WTC11 (cell line): ENCODE measurements at regions not wholly inside any gene's neighbourhood (a gene's known extent, or its start where the extent isn't known, plus 50 kb on each side); places are given as distances from the start of the nearest gene placed in this dataset.

ENCODE experiments used
- ATAC-seq: fragments of 200-7000 bp; cut with Tn5 transposase; 2 replicates; pipeline ENCODE4 v1.10.0; 2021; ENCODE audit warnings: mild to moderate bottlenecking, moderate library complexity
- CTCF ChIA-PET: fragments of 300-600 bp; sonication (Branson Sonifier 250); formaldehyde crosslinking; loops from one replicate; lab custom pipeline; 2021; ENCODE audit warnings: antibody characterized with exemption; lab: Charles Lee
- POLR2A ChIA-PET: fragments of 350-600 bp; sonication (Branson Sonifier 250); formaldehyde crosslinking; loops from one replicate; lab custom pipeline; 2021; ENCODE audit warnings: antibody characterized with exemption; lab: Charles Lee
- DNase-seq: peaks from one replicate; pipeline ENCODE4 v3.0.0; 2021; ENCODE audit warnings: low spot score
- H3K27ac Mint-ChIP-seq: 2 replicates; pipeline ENCODE4 v1.8.0; 2021; ENCODE audit warnings: mixed read lengths
- H3K27me3 Mint-ChIP-seq: 2 replicates; pipeline ENCODE4 v1.8.0; 2021; ENCODE audit warnings: low read depth, mild to moderate bottlenecking, moderate library complexity, mixed read lengths
- H3K36me3 Mint-ChIP-seq: 2 replicates; pipeline ENCODE4 v1.8.0; 2021; ENCODE audit warnings: mixed read lengths
- H3K4me1 Mint-ChIP-seq: 2 replicates; pipeline ENCODE4 v1.8.0; 2022; ENCODE audit warnings: mixed read lengths
- H3K4me3 Mint-ChIP-seq: 2 replicates; pipeline ENCODE4 v1.8.0; 2021; ENCODE audit warnings: mild to moderate bottlenecking, moderate library complexity, mixed read lengths
- H3K9me3 Mint-ChIP-seq: 2 replicates; pipeline ENCODE4 v1.8.0; 2021; ENCODE audit warnings: mixed read lengths
- CDX4 ChIP-seq: fragments of 250-450 bp; sonication (Bioruptor Pico); IDR thresholded peaks from 2 replicates; pipeline ENCODE4 v1.9.0; 2021; ENCODE audit warnings: moderate library complexity, mild to moderate bottlenecking, inconsistent platforms, borderline replicate concordance
- CTCF ChIP-seq: fragments of 200-600 bp; IDR thresholded peaks from 2 replicates; pipeline ENCODE4 v1.8.0; 2022; ENCODE audit warnings: antibody characterized with exemption
- FOXJ3 ChIP-seq: sonication (generic); formaldehyde crosslinking; IDR thresholded peaks from 2 replicates; pipeline ENCODE4 v1.9.0; 2021; ENCODE audit warnings: missing genetic modification reagents, mild to moderate bottlenecking, borderline replicate concordance
- JAZF1 ChIP-seq: fragments of 250-450 bp; sonication (Bioruptor Pico); IDR thresholded peaks from 2 replicates; pipeline ENCODE4 v1.9.0; 2021; ENCODE audit warnings: moderate library complexity, mild to moderate bottlenecking, inconsistent platforms
- KAT7 ChIP-seq: sonication (generic); formaldehyde crosslinking; IDR thresholded peaks from 2 replicates; pipeline ENCODE4 v1.8.1; 2023; ENCODE audit warnings: missing genetic modification reagents, mild to moderate bottlenecking, borderline replicate concordance
- NFE2L1 ChIP-seq: sonication (generic); formaldehyde crosslinking; IDR thresholded peaks from 2 replicates; pipeline ENCODE4 v1.8.1; 2023; ENCODE audit warnings: missing genetic modification reagents
- RELA ChIP-seq: sonication (generic); formaldehyde crosslinking; IDR thresholded peaks from 2 replicates; pipeline ENCODE4 v1.8.1; 2022; ENCODE audit warnings: missing genetic modification reagents, mild to moderate bottlenecking, borderline replicate concordance
- SMAD3 ChIP-seq: sonication (generic); formaldehyde crosslinking; IDR thresholded peaks from 2 replicates; pipeline ENCODE4 v1.8.0; 2022; ENCODE audit warnings: missing genetic modification reagents, mild to moderate bottlenecking, borderline replicate concordance
- SP1 ChIP-seq: sonication (generic); formaldehyde crosslinking; conservative IDR thresholded peaks from 2 replicates; pipeline ENCODE4 v1.8.1; 2022; ENCODE audit warnings: missing genetic modification reagents
- TEAD4 ChIP-seq: sonication (generic); formaldehyde crosslinking; IDR thresholded peaks from 2 replicates; pipeline ENCODE4 v1.8.0; 2022; ENCODE audit warnings: mild to moderate bottlenecking, missing genetic modification reagents
- USF1 ChIP-seq: sonication (generic); formaldehyde crosslinking; IDR thresholded peaks from 2 replicates; pipeline ENCODE4 v1.8.0; 2022; ENCODE audit warnings: mild to moderate bottlenecking, missing genetic modification reagents
- ZNF138 ChIP-seq: sonication (generic); formaldehyde crosslinking; conservative IDR thresholded peaks from 2 replicates; pipeline ENCODE4 v1.8.1; 2022; ENCODE audit warnings: mild to moderate bottlenecking, moderate library complexity, missing genetic modification reagents
- ZNF232 ChIP-seq: sonication (generic); formaldehyde crosslinking; IDR thresholded peaks from 2 replicates; pipeline ENCODE4 v1.8.0; 2022; ENCODE audit warnings: mild to moderate bottlenecking, missing genetic modification reagents
- ZNF263 ChIP-seq: sonication (generic); formaldehyde crosslinking; IDR thresholded peaks from 2 replicates; pipeline ENCODE4 v1.8.1; 2022; ENCODE audit warnings: low read depth, mild to moderate bottlenecking, moderate library complexity, missing genetic modification reagents
- ZNF396 ChIP-seq: fragments of 250-450 bp; sonication (Bioruptor Pico); IDR thresholded peaks from 2 replicates; pipeline ENCODE4 v1.8.0; 2021; ENCODE audit warnings: mild to moderate bottlenecking, moderate library complexity, borderline replicate concordance
- ZNF416 ChIP-seq: fragments of 250-450 bp; sonication (Bioruptor Pico); IDR thresholded peaks from 2 replicates; pipeline ENCODE4 v1.9.0; 2021; ENCODE audit warnings: mild to moderate bottlenecking, inconsistent platforms
- TF ChIP-seq, protein P1 (sequence below): sonication (generic); formaldehyde crosslinking; IDR thresholded peaks from 2 replicates; pipeline ENCODE4 v1.8.0; 2022; ENCODE audit warnings: mild to moderate bottlenecking, missing genetic modification reagents
- TF ChIP-seq, protein P2 (sequence below): fragments of 250-450 bp; sonication (Bioruptor Pico); IDR thresholded peaks from 2 replicates; pipeline ENCODE4 v1.8.0; 2021; ENCODE audit warnings: mild to moderate bottlenecking
- TF ChIP-seq, protein P3 (sequence below): sonication (generic); formaldehyde crosslinking; IDR thresholded peaks from 2 replicates; pipeline ENCODE4 v1.8.1; 2023; ENCODE audit warnings: mild to moderate bottlenecking, missing genetic modification reagents
- TF ChIP-seq, protein P4 (sequence below): sonication (generic); formaldehyde crosslinking; IDR thresholded peaks from 2 replicates; pipeline ENCODE4 v1.8.0; 2023; ENCODE audit warnings: missing genetic modification reagents, mild to moderate bottlenecking, borderline replicate concordance
- TF ChIP-seq, protein P5 (sequence below): sonication (generic); formaldehyde crosslinking; IDR thresholded peaks from 2 replicates; pipeline ENCODE4 v1.8.0; 2022; ENCODE audit warnings: mild to moderate bottlenecking, missing genetic modification reagents
- TF ChIP-seq, protein P6 (sequence below): sonication (generic); formaldehyde crosslinking; IDR thresholded peaks from 2 replicates; pipeline ENCODE4 v1.8.0; 2023; ENCODE audit warnings: missing genetic modification reagents

GRCh38 chr4:81965911-81966310 is 407.9 kb downstream of the HNRNPD start:
- CTCF ChIA-PET = no interaction called here
- no peak for DNase-seq
- Mint-ChIP-seq H3K27me3 (no peaks in the 10 kb centered on the region), H3K36me3 (no peaks in the 10 kb centered on the region), H3K27ac (no peak overlapping the region), H3K4me1 (peaks cover 28% of the 10 kb centered on the region), H3K9me3 (no peaks in the 10 kb centered on the region), H3K4me3 (no peak overlapping the region)
- ATAC-seq = no peak
- TF ChIP-seq, protein P1, sequence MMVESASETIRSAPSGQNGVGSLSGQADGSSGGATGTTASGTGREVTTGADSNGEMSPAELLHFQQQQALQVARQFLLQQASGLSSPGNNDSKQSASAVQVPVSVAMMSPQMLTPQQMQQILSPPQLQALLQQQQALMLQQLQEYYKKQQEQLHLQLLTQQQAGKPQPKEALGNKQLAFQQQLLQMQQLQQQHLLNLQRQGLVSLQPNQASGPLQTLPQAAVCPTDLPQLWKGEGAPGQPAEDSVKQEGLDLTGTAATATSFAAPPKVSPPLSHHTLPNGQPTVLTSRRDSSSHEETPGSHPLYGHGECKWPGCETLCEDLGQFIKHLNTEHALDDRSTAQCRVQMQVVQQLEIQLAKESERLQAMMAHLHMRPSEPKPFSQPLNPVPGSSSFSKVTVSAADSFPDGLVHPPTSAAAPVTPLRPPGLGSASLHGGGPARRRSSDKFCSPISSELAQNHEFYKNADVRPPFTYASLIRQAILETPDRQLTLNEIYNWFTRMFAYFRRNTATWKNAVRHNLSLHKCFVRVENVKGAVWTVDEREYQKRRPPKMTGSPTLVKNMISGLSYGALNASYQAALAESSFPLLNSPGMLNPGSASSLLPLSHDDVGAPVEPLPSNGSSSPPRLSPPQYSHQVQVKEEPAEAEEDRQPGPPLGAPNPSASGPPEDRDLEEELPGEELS (CRISPR knock-in tag) = no peak
- TF ChIP-seq, protein P2, sequence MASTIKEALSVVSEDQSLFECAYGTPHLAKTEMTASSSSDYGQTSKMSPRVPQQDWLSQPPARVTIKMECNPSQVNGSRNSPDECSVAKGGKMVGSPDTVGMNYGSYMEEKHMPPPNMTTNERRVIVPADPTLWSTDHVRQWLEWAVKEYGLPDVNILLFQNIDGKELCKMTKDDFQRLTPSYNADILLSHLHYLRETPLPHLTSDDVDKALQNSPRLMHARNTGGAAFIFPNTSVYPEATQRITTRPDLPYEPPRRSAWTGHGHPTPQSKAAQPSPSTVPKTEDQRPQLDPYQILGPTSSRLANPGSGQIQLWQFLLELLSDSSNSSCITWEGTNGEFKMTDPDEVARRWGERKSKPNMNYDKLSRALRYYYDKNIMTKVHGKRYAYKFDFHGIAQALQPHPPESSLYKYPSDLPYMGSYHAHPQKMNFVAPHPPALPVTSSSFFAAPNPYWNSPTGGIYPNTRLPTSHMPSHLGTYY (CRISPR knock-in tag) = no peak
- no peak for TF ChIP-seq KAT7
- no peak for TF ChIP-seq SMAD3 (CRISPR knock-in tag)
- no peak for TF ChIP-seq NFE2L1 (CRISPR knock-in tag)
- no peak for TF ChIP-seq FOXJ3 (CRISPR knock-in tag)
- TF ChIP-seq, protein P3, sequence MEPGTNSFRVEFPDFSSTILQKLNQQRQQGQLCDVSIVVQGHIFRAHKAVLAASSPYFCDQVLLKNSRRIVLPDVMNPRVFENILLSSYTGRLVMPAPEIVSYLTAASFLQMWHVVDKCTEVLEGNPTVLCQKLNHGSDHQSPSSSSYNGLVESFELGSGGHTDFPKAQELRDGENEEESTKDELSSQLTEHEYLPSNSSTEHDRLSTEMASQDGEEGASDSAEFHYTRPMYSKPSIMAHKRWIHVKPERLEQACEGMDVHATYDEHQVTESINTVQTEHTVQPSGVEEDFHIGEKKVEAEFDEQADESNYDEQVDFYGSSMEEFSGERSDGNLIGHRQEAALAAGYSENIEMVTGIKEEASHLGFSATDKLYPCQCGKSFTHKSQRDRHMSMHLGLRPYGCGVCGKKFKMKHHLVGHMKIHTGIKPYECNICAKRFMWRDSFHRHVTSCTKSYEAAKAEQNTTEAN (CRISPR knock-in tag) = no peak
- POLR2A ChIA-PET = interaction anchor here (0.6 kb wide), 1 partner anchor 117 kb away, joined by 3 read pairs; no protein-coding TSS in a partner anchor

GRCh38 chr4:81965454-81965853 is 408.3 kb downstream of the HNRNPD start:
- Mint-ChIP-seq H3K27me3 (no peaks in the 10 kb centered on the region), H3K9me3 (no peaks in the 10 kb centered on the region), H3K27ac (no peak overlapping the region), H3K4me3 (no peak overlapping the region), H3K4me1 (peaks cover 33% of the 10 kb centered on the region), H3K36me3 (no peaks in the 10 kb centered on the region)
- ATAC-seq (no peak), DNase-seq (no peak)
- ChIA-PET CTCF (no interaction called here), POLR2A (interaction anchor here (0.6 kb wide), 1 partner anchor 117 kb away, joined by 3 read pairs; no protein-coding TSS in a partner anchor)
- no peak for TF ChIP-seq CDX4
- TF ChIP-seq, protein P4, sequence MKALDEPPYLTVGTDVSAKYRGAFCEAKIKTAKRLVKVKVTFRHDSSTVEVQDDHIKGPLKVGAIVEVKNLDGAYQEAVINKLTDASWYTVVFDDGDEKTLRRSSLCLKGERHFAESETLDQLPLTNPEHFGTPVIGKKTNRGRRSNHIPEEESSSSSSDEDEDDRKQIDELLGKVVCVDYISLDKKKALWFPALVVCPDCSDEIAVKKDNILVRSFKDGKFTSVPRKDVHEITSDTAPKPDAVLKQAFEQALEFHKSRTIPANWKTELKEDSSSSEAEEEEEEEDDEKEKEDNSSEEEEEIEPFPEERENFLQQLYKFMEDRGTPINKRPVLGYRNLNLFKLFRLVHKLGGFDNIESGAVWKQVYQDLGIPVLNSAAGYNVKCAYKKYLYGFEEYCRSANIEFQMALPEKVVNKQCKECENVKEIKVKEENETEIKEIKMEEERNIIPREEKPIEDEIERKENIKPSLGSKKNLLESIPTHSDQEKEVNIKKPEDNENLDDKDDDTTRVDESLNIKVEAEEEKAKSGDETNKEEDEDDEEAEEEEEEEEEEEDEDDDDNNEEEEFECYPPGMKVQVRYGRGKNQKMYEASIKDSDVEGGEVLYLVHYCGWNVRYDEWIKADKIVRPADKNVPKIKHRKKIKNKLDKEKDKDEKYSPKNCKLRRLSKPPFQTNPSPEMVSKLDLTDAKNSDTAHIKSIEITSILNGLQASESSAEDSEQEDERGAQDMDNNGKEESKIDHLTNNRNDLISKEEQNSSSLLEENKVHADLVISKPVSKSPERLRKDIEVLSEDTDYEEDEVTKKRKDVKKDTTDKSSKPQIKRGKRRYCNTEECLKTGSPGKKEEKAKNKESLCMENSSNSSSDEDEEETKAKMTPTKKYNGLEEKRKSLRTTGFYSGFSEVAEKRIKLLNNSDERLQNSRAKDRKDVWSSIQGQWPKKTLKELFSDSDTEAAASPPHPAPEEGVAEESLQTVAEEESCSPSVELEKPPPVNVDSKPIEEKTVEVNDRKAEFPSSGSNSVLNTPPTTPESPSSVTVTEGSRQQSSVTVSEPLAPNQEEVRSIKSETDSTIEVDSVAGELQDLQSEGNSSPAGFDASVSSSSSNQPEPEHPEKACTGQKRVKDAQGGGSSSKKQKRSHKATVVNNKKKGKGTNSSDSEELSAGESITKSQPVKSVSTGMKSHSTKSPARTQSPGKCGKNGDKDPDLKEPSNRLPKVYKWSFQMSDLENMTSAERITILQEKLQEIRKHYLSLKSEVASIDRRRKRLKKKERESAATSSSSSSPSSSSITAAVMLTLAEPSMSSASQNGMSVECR = no peak
- no peak for TF ChIP-seq CTCF
- no peak for TF ChIP-seq ZNF396 (CRISPR knock-in tag)
- TF ChIP-seq, protein P5, sequence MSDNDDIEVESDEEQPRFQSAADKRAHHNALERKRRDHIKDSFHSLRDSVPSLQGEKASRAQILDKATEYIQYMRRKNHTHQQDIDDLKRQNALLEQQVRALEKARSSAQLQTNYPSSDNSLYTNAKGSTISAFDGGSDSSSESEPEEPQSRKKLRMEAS (CRISPR knock-in tag) = no peak
- TF ChIP-seq ZNF232 = no peak
- TF ChIP-seq, protein P6, sequence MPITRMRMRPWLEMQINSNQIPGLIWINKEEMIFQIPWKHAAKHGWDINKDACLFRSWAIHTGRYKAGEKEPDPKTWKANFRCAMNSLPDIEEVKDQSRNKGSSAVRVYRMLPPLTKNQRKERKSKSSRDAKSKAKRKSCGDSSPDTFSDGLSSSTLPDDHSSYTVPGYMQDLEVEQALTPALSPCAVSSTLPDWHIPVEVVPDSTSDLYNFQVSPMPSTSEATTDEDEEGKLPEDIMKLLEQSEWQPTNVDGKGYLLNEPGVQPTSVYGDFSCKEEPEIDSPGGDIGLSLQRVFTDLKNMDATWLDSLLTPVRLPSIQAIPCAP = no peak
- no peak for TF ChIP-seq SMAD3 (CRISPR knock-in tag)
- TF ChIP-seq SP1 (CRISPR knock-in tag) = no peak
- TF ChIP-seq ZNF263 (CRISPR knock-in tag) = no peak
- TF ChIP-seq JAZF1 (CRISPR knock-in tag) = no peak
- TF ChIP-seq RELA (CRISPR knock-in tag) = no peak
- TF ChIP-seq USF1 = no peak
- no peak for TF ChIP-seq TEAD4
- no peak for TF ChIP-seq ZNF416 (CRISPR knock-in tag)
- TF ChIP-seq ZNF138 = no peak
